ENCODE measurements at regions not wholly inside any gene's neighbourhood (a gene's known extent, or its start where the extent isn't known, plus 50 kb on each side); places are given as distances from the start of the nearest gene placed in this dataset.

GRCh38 chr7:47724335-47724982, 142.5 kb upstream of the TNS3 start:
- Histone ChIP-seq H3K27ac (no peak overlapping the region), H3K36me3 (no peaks in the 10 kb centered on the region), H3K9me3 (no peaks in the 10 kb centered on the region), H3K27me3 (no peaks in the 10 kb centered on the region), H3K4me1 (no peaks in the 10 kb centered on the region), H3K4me3 (no peak overlapping the region)
- TF ChIP-seq CTCF (IDR thresholded peaks at IDR 0.05), result no peak
- no peak for DNase-seq
- intact Hi-C loops (cut with DNase I; ENCODE audit: low total_unique reads), result no loop called here

GRCh38 chr7:47722126-47722525, 140.2 kb upstream of the TNS3 start:
- no peak for TF ChIP-seq CTCF (IDR thresholded peaks at IDR 0.05)
- Histone ChIP-seq H3K4me3 (no peak overlapping the region), H3K27me3 (no peaks in the 10 kb centered on the region), H3K36me3 (no peaks in the 10 kb centered on the region), H3K4me1 (no peaks in the 10 kb centered on the region), H3K9me3 (no peaks in the 10 kb centered on the region), H3K27ac (no peak overlapping the region)
- intact Hi-C loops (cut with DNase I; ENCODE audit: low total_unique reads), result no loop called here
- DNase-seq, result no peak

GRCh38 chr7:47721670-47722069, 139.8 kb upstream of the TNS3 start:
- intact Hi-C loops (cut with DNase I; ENCODE audit: low total_unique reads), result no loop called here
- H3K27me3 ChIP-seq, result no peaks in the 10 kb centered on the region
- no peak overlapping the region for H3K27ac ChIP-seq
- H3K4me3 ChIP-seq, result no peak overlapping the region
- no peak for DNase-seq
- H3K9me3 ChIP-seq, result no peaks in the 10 kb centered on the region
- TF ChIP-seq CTCF (IDR thresholded peaks at IDR 0.05), result no peak
- no peaks in the 10 kb centered on the region for H3K36me3 ChIP-seq
- H3K4me1 ChIP-seq, result no peaks in the 10 kb centered on the region

GRCh38 chr7:47720907-47721244, 139.0 kb upstream of the TNS3 start:
- Histone ChIP-seq H3K4me3 (no peak overlapping the region), H3K27ac (no peak overlapping the region), H3K36me3 (no peaks in the 10 kb centered on the region), H3K9me3 (no peaks in the 10 kb centered on the region), H3K4me1 (no peaks in the 10 kb centered on the region), H3K27me3 (no peaks in the 10 kb centered on the region)
- intact Hi-C loops (cut with DNase I; ENCODE audit: low total_unique reads), result no loop called here
- DNase-seq, result no peak
- TF ChIP-seq CTCF (IDR thresholded peaks at IDR 0.05), result no peak

GRCh38 chr7:47720141-47720906, 138.4 kb upstream of the TNS3 start:
- H3K27me3 ChIP-seq, result no peaks in the 10 kb centered on the region
- H3K4me1 ChIP-seq, result no peaks in the 10 kb centered on the region
- DNase-seq, result no peak
- H3K4me3 ChIP-seq, result no peak overlapping the region
- no peaks in the 10 kb centered on the region for H3K36me3 ChIP-seq
- no peak for TF ChIP-seq CTCF (IDR thresholded peaks at IDR 0.05)
- H3K27ac ChIP-seq, result no peak overlapping the region
- intact Hi-C loops (cut with DNase I; ENCODE audit: low total_unique reads), result no loop called here
- no peaks in the 10 kb centered on the region for H3K9me3 ChIP-seq
